A673 (cell line): ENCODE measurements at regions not wholly inside any gene's neighbourhood (a gene's known extent, or its start where the extent isn't known, plus 50 kb on each side); places are given as distances from the start of the nearest gene placed in this dataset.

Source experiments
- EZH2 ChIP-seq: fragments of 200-600 bp; sonication (generic); IDR thresholded peaks from 2 replicates; pipeline ENCODE4 v1.6.1; 2017; ENCODE audit warnings: borderline replicate concordance, low read depth, mild to moderate bottlenecking, mixed read lengths, antibody characterized with exemption, low read length; ENCODE audit not compliant: poor library complexity, severe bottlenecking
- TF ChIP-seq, protein P1 (sequence below): fragments of 300-800, 200-600 bp; sonication (generic); conservative IDR thresholded peaks from 2 replicates; pipeline ENCODE4 v1.5.1; 2017; ENCODE audit warnings: low read depth, mild to moderate bottlenecking, antibody characterized with exemption, low read length, moderate library complexity, mixed read lengths

DNA sequence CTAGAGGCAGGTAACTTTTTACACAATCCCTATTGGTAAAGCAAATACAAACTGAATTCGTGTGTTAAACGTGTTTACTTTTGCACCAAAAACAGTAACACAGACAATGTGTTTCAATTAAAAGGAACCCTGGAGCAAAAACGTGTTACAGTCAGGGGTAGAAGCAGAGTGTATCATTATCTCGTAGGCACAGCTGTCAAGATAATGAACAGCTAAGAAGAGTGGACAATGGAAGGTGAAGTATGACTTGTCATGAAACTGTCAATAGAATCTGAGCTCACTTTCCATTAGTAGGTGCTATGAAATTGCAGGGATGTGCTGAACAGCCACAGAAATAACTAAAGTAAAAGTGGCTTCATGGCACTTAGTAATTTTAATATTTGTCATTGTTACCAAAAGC is 1229.8 kb upstream of the WWC1 start:
- TF ChIP-seq, protein P1, sequence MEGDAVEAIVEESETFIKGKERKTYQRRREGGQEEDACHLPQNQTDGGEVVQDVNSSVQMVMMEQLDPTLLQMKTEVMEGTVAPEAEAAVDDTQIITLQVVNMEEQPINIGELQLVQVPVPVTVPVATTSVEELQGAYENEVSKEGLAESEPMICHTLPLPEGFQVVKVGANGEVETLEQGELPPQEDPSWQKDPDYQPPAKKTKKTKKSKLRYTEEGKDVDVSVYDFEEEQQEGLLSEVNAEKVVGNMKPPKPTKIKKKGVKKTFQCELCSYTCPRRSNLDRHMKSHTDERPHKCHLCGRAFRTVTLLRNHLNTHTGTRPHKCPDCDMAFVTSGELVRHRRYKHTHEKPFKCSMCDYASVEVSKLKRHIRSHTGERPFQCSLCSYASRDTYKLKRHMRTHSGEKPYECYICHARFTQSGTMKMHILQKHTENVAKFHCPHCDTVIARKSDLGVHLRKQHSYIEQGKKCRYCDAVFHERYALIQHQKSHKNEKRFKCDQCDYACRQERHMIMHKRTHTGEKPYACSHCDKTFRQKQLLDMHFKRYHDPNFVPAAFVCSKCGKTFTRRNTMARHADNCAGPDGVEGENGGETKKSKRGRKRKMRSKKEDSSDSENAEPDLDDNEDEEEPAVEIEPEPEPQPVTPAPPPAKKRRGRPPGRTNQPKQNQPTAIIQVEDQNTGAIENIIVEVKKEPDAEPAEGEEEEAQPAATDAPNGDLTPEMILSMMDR = no peak
- no peak for TF ChIP-seq EZH2
